ENCODE measurements at regions not wholly inside any gene's neighbourhood (a gene's known extent, or its start where the extent isn't known, plus 50 kb on each side); places are given as distances from the start of the nearest gene placed in this dataset.

- no peak for DNase-seq (ENCODE audit: low spot score)
- Histone ChIP-seq H3K9ac (ENCODE audit: low read depth in 1 of 2, low read length in 2 of 2) (no peak overlapping the region), H3K4me1 (ENCODE audit: control insufficient read depth in 4 of 4, insufficient read depth in 4 of 4, low read length in 3 of 4) (no peaks in the 10 kb centered on the region), H3K27me3 (ENCODE audit: control insufficient read depth in 4 of 4, insufficient read depth in 4 of 4, low read length in 3 of 4) (no peaks in the 10 kb centered on the region), H3K4me3 (ENCODE audit: low read depth in 1 of 3, low read length in 3 of 3) (no peak overlapping the region), H3K36me3 (ENCODE audit: control insufficient read depth in 4 of 4, insufficient read depth in 3 of 4, low read depth in 1 of 4, low read length in 3 of 4) (no peaks in the 10 kb centered on the region), H3K27ac (ENCODE audit: low read depth in 1 of 2, low read length in 2 of 2) (no peak overlapping the region), H3K9me3 (ENCODE audit: control insufficient read depth in 4 of 4, low read length in 3 of 4) (no peaks in the 10 kb centered on the region)
- TF ChIP-seq NR2F2 (IDR thresholded peaks at IDR 0.05): no peak
- TF ChIP-seq RAD21 (IDR thresholded peaks at IDR 0.05): no peak
- no peak for TF ChIP-seq ZBTB33 (IDR thresholded peaks at IDR 0.05)
- no peak for TF ChIP-seq EGR1 (IDR thresholded peaks at IDR 0.05; ENCODE audit: low read depth in 2 of 2)
- no peak for TF ChIP-seq ATF3 (IDR thresholded peaks at IDR 0.05)
- no peak for TF ChIP-seq GABPA (IDR thresholded peaks at IDR 0.05 in 1 of 2, conservative IDR thresholded peaks at IDR 0.05 in 1 of 2)
- no peak for TF ChIP-seq TAF1 (conservative IDR thresholded peaks at IDR 0.05)
- TF ChIP-seq JUND (IDR thresholded peaks at IDR 0.05): no peak
- TF ChIP-seq HNF4G (IDR thresholded peaks at IDR 0.05): no peak
- TF ChIP-seq RXRA (IDR thresholded peaks at IDR 0.05): no peak
- TF ChIP-seq REST (IDR thresholded peaks at IDR 0.05): no peak
- no peak for TF ChIP-seq MAX (IDR thresholded peaks at IDR 0.05)
- no peak for TF ChIP-seq SP1 (IDR thresholded peaks at IDR 0.05)
- no peak for TF ChIP-seq CTCF (IDR thresholded peaks at IDR 0.05; ENCODE audit: low read depth, low read length, missing input control)
- no peak for TF ChIP-seq FOXA2 (IDR thresholded peaks at IDR 0.05)
- WGBS: 96% methylated on average over 2 of the region's 2 CpGs
Observed at GRCh38 chr6:81475646-81476045, 276.8 kb downstream of the TENT5A start.

- Histone ChIP-seq H3K27ac (ENCODE audit: low read depth in 1 of 2, low read length in 2 of 2) (no peak overlapping the region), H3K27me3 (ENCODE audit: control insufficient read depth in 4 of 4, insufficient read depth in 4 of 4, low read length in 3 of 4) (no peaks in the 10 kb centered on the region), H3K9me3 (ENCODE audit: control insufficient read depth in 4 of 4, low read length in 3 of 4) (no peaks in the 10 kb centered on the region), H3K36me3 (ENCODE audit: control insufficient read depth in 4 of 4, insufficient read depth in 3 of 4, low read depth in 1 of 4, low read length in 3 of 4) (no peaks in the 10 kb centered on the region), H3K4me3 (ENCODE audit: low read depth in 1 of 3, low read length in 3 of 3) (no peak overlapping the region), H3K4me1 (ENCODE audit: control insufficient read depth in 4 of 4, insufficient read depth in 4 of 4, low read length in 3 of 4) (no peaks in the 10 kb centered on the region), H3K9ac (ENCODE audit: low read depth in 1 of 2, low read length in 2 of 2) (no peak overlapping the region)
- no peak for DNase-seq (ENCODE audit: low spot score)
- TF ChIP-seq JUND (IDR thresholded peaks at IDR 0.05): no peak
- TF ChIP-seq RAD21 (IDR thresholded peaks at IDR 0.05): peak; percentile 83 to 91
- peak; percentile 61 for TF ChIP-seq CTCF (IDR thresholded peaks at IDR 0.05; ENCODE audit: low read depth, low read length, missing input control)
Observed at GRCh38 chr6:81465859-81466258, 286.6 kb downstream of the TENT5A start.
